Testis (tissue), 2 donors: ENCODE measurements at regions not wholly inside any gene's neighbourhood (a gene's known extent, or its start where the extent isn't known, plus 50 kb on each side); places are given as distances from the start of the nearest gene placed in this dataset.

Experiments
- DNase-seq: peaks from one replicate; pipeline ENCODE4 v3.0.0-alpha.2; 2019
- H3K27ac ChIP-seq, 2 donors: fragments of 200-600 bp; sonication (generic); one replicate each; pipeline ENCODE4 v1.5.1; 2019
- H3K27me3 ChIP-seq: fragments of 200-600 bp; sonication (generic); one replicate; pipeline ENCODE4 v1.5.1; 2019
- H3K36me3 ChIP-seq: fragments of 200-600 bp; sonication (generic); one replicate; pipeline ENCODE4 v1.5.1; 2017; ENCODE audit warnings: low read depth; ENCODE audit errors: missing control alignments
- H3K4me1 ChIP-seq: fragments of 200-600 bp; sonication (generic); one replicate; pipeline ENCODE4 v1.5.1; 2019
- H3K4me3 ChIP-seq, 2 donors: fragments of 200-600 bp; sonication (generic); one replicate each; pipeline ENCODE4 v1.5.1; 2017 to 2019
- H3K9me3 ChIP-seq: fragments of 200-600 bp; sonication (generic); one replicate; pipeline ENCODE4 v1.5.1; 2017
- CTCF ChIP-seq, 3 experiments: fragments of 450-650 bp in 2 of 3; fragments of 200-600 bp in 1 of 3; sonication (generic) in 1 of 3; IDR thresholded peaks; one replicate each; pipeline ENCODE4 v1.5.1; 2016 to 2019; ENCODE audit warnings: antibody characterized with exemption in 3 of 3, mild to moderate bottlenecking in 2 of 3, moderate library complexity in 1 of 3
- POLR2A ChIP-seq: fragments of 450-650 bp; IDR thresholded peaks from one replicate; pipeline ENCODE4 v1.6.1; 2017; ENCODE audit warnings: antibody characterized with exemption, mild to moderate bottlenecking, moderate library complexity
- WGBS, 2 donors: methylation state at CpG; one replicate each; pipeline ENCODE4 v1.1.5; 2018; 5-methylcytosine and 5-hydroxymethylcytosine counted together
- intact Hi-C: fragments of 100-400 bp; cut with DNase I; formaldehyde crosslinking; loops from one replicate; pipeline ENCODE4 v1.15.1; 2023; ENCODE audit warnings: low total_unique reads

- WGBS, 2 donors: 69 to 84% methylated on average over 6 of the region's 6 CpGs
- TF ChIP-seq POLR2A: no peak
- no peak for TF ChIP-seq CTCF (IDR thresholded peaks at IDR 0.05)
- H3K4me3 ChIP-seq: no peak overlapping the region
- intact Hi-C loops: no loop called here
- no peaks in the 10 kb centered on the region for H3K27me3 ChIP-seq
- no peaks in the 10 kb centered on the region for H3K4me1 ChIP-seq
- DNase-seq: no peak
- no peaks in the 10 kb centered on the region for H3K36me3 ChIP-seq
- no peaks in the 10 kb centered on the region for H3K9me3 ChIP-seq
- no peak overlapping the region for H3K27ac ChIP-seq
Observed at GRCh38 chr5:4699592-4699991, 440.5 kb upstream of the ADAMTS16 start.

- no peaks in the 10 kb centered on the region for H3K27me3 ChIP-seq
- H3K4me1 ChIP-seq: no peaks in the 10 kb centered on the region
- WGBS, 2 donors: 43 to 45% methylated on average over 7 of the region's 7 CpGs
- no peak for TF ChIP-seq POLR2A
- TF ChIP-seq CTCF (IDR thresholded peaks at IDR 0.05): peak in 2 of 3 experiments; percentile 21 to 39
- no peaks in the 10 kb centered on the region for H3K9me3 ChIP-seq
- H3K36me3 ChIP-seq: no peaks in the 10 kb centered on the region
- no peak overlapping the region for H3K27ac ChIP-seq
- intact Hi-C loops: no loop called here
- no peak overlapping the region for H3K4me3 ChIP-seq
- peak; percentile 83 for DNase-seq
Observed at GRCh38 chr5:4700069-4700468, 440.1 kb upstream of the ADAMTS16 start.

GRCh38 chr5:4700871-4701270, 439.3 kb upstream of the ADAMTS16 start:
- no peaks in the 10 kb centered on the region for H3K36me3 ChIP-seq
- 76 to 79% methylated on average over 3 of the region's 3 CpGs for WGBS, 2 donors
- no peaks in the 10 kb centered on the region for H3K9me3 ChIP-seq
- no peaks in the 10 kb centered on the region for H3K27me3 ChIP-seq
- no peaks in the 10 kb centered on the region for H3K4me1 ChIP-seq
- no peak for TF ChIP-seq POLR2A
- TF ChIP-seq CTCF (IDR thresholded peaks at IDR 0.05): no peak
- H3K27ac ChIP-seq: no peak overlapping the region
- intact Hi-C loops: no loop called here
- DNase-seq: no peak
- no peak overlapping the region for H3K4me3 ChIP-seq

GRCh38 chr5:4703931-4704458, 436.1 kb upstream of the ADAMTS16 start:
- no peaks in the 10 kb centered on the region for H3K36me3 ChIP-seq
- no peak for DNase-seq
- intact Hi-C loops: no loop called here

More at GRCh38 chr5:4703931-4704458, 436.1 kb upstream of the ADAMTS16 start:
- Histone ChIP-seq H3K4me1 (no peaks in the 10 kb centered on the region), H3K9me3 (no peaks in the 10 kb centered on the region), H3K27me3 (no peaks in the 10 kb centered on the region), H3K4me3 (no peak overlapping the region), H3K27ac (no peak overlapping the region)
- WGBS, 2 donors: 83 to 91% methylated on average over 4 of the region's 4 CpGs
- TF ChIP-seq POLR2A: no peak
- TF ChIP-seq CTCF (IDR thresholded peaks at IDR 0.05): no peak
